GM12801 (cell line): ENCODE measurements at regions not wholly inside any gene's neighbourhood (a gene's known extent, or its start where the extent isn't known, plus 50 kb on each side); places are given as distances from the start of the nearest gene placed in this dataset.

Source experiments
- TF ChIP-seq, protein P1 (sequence below): IDR thresholded peaks from one replicate; pipeline ENCODE4 v1.5.1; 2011; ENCODE audit warnings: control low read depth; ENCODE audit not compliant: insufficient read length; ENCODE audit errors: extremely low read depth

DNA sequence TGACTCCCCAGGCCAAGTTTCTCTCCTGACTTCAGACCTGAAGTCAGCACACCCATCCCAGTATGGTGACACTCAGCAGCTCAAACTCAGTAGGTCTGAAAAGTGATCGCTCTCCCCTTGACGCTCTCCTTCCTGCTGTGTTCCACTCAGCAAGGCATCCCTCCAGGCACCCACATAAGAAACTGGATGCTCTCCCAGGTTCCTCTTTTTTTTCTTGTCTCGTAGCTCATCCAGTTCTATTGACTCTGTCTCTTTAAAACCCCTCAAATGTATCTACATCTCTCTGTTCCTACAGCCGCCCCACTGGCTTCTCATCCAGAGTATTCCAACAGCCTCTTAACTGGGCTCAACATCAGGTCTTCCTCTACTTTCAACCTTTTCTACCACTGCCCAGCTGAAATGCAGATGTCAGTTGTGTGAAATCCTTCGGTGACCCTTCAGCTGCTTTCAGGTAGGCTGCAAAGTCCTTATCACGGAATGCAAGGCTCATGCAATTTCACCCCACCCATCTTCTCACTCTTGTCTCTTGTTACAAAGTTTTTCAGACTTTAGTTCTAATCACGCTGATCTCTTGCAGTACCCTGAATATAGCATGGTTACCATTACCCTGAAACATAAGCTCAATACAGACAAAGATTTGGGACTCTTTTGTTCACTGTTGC, 286.2 kb upstream of the POU3F1 start:
- TF ChIP-seq, protein P1, sequence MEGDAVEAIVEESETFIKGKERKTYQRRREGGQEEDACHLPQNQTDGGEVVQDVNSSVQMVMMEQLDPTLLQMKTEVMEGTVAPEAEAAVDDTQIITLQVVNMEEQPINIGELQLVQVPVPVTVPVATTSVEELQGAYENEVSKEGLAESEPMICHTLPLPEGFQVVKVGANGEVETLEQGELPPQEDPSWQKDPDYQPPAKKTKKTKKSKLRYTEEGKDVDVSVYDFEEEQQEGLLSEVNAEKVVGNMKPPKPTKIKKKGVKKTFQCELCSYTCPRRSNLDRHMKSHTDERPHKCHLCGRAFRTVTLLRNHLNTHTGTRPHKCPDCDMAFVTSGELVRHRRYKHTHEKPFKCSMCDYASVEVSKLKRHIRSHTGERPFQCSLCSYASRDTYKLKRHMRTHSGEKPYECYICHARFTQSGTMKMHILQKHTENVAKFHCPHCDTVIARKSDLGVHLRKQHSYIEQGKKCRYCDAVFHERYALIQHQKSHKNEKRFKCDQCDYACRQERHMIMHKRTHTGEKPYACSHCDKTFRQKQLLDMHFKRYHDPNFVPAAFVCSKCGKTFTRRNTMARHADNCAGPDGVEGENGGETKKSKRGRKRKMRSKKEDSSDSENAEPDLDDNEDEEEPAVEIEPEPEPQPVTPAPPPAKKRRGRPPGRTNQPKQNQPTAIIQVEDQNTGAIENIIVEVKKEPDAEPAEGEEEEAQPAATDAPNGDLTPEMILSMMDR: no peak

DNA sequence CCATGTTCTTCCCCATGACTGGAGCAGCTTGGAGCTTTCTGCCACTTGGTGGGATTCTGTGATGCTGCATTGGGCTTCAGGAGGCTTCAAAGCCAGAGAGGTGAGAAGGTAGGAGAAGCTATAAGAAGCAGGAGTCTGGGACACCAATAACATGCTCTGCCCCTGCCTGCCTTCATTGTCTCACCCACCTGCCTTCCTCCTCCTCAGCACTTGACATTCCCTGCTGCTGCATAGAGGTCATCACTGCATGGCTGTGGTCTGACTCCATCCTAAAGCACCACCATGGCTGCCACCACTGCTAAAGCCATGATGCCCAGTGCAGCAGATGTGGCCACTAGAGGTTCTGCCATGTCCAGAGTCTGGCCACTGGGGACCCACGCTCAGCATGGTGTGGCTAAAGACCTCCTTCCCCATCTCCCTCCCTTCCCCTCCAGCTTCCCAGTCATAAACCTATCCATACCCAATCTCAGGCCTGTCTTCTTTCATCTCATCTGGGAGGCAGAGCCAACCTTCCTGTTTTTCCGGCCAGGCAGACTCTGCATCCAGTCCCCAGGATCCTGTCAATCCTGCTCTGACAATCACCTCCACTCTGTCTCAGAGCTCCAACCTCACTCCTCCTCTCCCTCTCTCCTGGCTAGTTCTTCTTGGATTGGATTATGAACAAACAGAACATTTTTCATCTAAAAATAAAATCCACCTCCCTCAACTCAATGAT, 285.1 kb upstream of the POU3F1 start:
- TF ChIP-seq, protein P1: no peak

DNA sequence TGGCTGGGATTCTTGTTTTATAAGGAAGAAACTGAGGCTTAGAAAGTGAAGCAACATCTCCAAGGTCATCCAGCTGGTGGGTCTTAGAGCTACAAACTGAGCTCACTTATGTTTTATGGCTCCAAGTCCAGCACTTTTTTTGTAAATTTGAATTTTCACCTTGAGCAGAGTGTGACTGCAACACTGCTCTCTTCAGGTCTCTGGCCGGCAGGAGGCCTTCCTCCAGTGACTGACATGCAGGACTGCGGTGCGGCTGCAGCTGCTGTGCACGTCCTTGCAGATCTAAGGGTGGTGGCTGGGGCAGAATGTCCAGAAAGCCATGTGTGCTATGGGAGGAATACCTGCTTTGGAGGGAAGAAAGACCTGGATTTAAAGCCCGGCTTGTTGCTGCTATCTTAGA, 284.2 kb upstream of the POU3F1 start:
- TF ChIP-seq, protein P1: no peak

DNA sequence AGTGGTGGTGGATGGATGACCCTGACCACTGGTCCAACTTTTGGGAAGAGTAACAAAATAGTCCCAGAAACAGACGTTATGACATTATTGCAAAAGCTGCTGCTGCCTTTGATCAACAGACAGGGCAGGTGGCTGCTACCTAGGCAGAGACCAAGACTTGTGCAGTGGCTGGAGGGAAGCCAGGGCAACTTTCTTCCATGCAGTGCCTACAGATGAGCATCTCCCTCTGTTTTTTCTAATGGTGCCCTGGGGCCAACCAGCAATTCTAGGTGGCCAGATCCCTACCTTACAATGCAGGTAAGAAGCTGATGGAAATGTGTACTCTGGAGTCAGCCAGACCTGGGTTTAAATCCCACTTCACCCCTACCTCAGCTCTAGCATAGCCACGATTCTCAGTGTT, 283.1 kb upstream of the POU3F1 start:
- TF ChIP-seq, protein P1: no peak

DNA sequence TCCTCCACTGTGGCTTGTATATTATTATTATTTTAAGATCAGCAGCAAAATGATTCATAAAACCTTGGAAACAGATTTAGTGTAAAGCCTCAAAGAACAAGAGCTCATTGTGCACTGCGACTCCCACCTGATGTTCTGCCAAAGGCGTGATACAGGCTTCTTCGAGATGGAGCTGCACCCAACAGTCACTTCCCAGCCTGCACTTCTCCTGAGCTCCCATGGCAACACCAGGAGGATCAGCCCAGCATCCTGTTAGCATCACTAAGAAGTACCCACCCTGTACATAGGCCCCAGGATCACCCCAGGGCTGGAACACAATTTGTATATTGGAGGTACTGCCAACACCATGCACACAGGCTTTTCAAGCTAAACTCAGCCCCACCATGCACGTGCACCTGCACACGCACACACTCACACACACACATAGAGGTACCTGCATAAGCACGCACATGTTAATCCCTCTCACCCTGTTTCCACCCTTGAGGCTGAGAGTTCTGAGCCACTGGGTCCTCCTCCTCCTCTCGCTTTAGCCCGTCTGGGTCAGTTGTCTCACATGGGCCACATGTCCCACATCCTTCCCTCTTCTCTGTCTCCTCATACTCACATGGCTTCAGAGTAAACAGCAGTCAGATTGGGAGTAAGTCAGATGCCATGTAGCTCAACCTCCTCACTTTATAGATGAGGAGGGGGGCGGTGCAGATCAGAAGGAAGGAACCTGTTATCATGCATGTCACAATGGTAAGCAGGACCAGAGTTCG, 281.9 kb upstream of the POU3F1 start:
- TF ChIP-seq, protein P1: no peak

DNA sequence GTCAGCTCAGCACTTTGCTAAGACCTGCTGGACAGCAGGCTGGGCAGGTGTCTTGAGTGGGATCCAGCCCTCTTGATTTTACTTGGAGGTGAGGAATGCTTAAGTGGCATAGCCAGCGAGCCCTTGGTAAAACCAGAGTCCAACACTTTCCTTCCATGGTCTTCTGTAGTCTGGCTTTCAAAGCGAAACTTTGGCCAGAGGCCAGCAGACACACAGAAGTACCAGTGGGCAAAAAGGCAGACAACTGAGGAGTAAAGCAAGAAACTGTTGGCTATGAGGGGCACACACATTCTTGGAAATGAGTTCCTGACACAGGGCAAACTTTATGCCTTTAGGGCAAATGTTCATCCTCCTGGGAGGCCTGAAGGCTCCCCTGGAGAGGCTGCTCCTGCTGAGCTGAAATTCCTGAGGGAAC, 281.0 kb upstream of the POU3F1 start:
- TF ChIP-seq, protein P1: no peak

DNA sequence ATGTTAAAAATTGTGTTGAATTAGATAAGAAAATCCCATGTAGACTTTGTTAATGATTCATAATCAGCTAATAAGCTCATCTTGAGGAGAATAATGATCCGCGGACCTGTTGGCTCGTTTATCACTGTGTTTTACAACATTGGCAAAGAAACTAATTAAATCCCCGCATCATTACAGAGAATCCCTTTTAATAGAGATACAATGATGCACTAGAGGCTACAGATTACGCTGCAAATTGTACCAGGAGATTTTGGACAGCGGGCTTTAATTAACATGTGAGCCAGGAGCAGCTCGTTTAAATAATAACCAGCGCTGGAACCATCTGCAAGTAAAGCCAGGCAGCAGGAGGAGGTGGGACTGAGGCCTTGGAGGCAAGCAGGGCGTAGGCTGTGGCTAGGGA, 280.3 kb upstream of the POU3F1 start:
- TF ChIP-seq, protein P1: no peak
